ENCODE measurements at regions not wholly inside any gene's neighbourhood (a gene's known extent, or its start where the extent isn't known, plus 50 kb on each side); places are given as distances from the start of the nearest gene placed in this dataset.

DNA sequence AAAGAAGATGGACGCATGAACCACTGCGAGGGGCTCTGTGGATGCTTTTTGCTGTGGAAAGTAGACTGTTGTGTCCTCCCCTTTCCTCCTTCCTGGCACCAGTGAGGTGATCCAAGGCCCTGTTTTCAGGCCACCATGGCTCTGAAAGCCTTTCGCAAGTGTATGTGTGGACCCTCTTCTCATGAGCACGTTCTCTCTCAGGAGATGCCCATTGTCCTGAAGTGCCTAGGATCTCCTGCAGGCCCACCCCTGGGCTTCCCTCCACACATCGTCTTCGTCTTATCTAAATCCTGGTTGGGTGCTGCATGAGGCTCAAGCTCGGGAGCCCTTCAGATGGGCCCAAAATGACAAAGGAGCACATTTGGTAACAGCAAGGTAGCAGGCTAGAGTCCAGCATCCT lies 188.2 kb downstream of the PTPN20 start:
- no peak for DNase-seq
- Histone ChIP-seq H3K9me3 (replicated peaks; ENCODE audit: insufficient read depth, low read length) (no peaks in the 10 kb centered on the region), H4K20me1 (ENCODE audit: insufficient read depth, low read length) (no peaks in the 10 kb centered on the region), H3K27me3 (replicated peaks; ENCODE audit: insufficient read depth, low read length) (no peaks in the 10 kb centered on the region), H3K79me2 (ENCODE audit: low read length) (no peaks in the 10 kb centered on the region), H3K27ac (ENCODE audit: low read length) (no peak overlapping the region), H3K4me2 (ENCODE audit: low read depth, low read length) (no peak overlapping the region), H2AFZ (ENCODE audit: low read length) (no peak overlapping the region), H3K4me1 (ENCODE audit: low read length) (no peaks in the 10 kb centered on the region), H3K4me3 (ENCODE audit: low read length) (no peak overlapping the region), H3K9me2 (replicated peaks; ENCODE audit: insufficient read depth, low read length) (no peaks in the 10 kb centered on the region), H3F3A (ENCODE audit: insufficient read depth, low read length) (no peaks in the 10 kb centered on the region), H3K36me3 (replicated peaks; ENCODE audit: insufficient read depth, low read length) (no peaks in the 10 kb centered on the region), H3K9ac (ENCODE audit: low read length) (no peak overlapping the region)
- TF ChIP-seq CTCF (IDR thresholded peaks at IDR 0.05; ENCODE audit: low read length) (no peak), EZH2 (optimal IDR thresholded peaks at IDR 0.05; ENCODE audit: low read depth, low read length) (no peak), EZH2phosphoT487 (IDR thresholded peaks at IDR 0.05; ENCODE audit: low read length) (no peak)

DNA sequence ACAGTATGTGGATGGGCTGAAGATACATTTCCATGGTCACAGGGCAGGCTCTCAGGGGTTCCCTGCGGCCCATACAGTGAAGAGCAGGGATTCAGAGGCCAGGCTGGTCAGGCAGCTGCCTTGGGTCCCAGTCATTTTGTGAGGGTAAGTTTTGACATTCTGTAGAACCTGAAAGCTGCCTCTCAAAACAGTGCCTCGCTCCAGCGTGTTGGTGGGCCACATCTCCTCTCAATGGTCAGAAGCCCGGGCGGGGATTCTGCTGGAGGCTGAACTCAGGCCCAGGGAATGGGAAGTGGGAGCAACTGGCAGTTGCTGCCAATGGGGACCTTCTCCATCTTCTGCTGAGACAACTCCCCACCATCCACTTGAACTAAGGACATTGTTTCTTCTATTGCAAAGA lies 190.0 kb downstream of the PTPN20 start:
- Histone ChIP-seq H4K20me1 (ENCODE audit: insufficient read depth, low read length) (no peaks in the 10 kb centered on the region), H2AFZ (ENCODE audit: low read length) (no peak overlapping the region), H3F3A (ENCODE audit: insufficient read depth, low read length) (no peaks in the 10 kb centered on the region), H3K4me2 (ENCODE audit: low read depth, low read length) (no peak overlapping the region), H3K27me3 (replicated peaks; ENCODE audit: insufficient read depth, low read length) (no peaks in the 10 kb centered on the region), H3K9me3 (replicated peaks; ENCODE audit: insufficient read depth, low read length) (no peaks in the 10 kb centered on the region), H3K9me2 (replicated peaks; ENCODE audit: insufficient read depth, low read length) (no peaks in the 10 kb centered on the region), H3K79me2 (ENCODE audit: low read length) (no peaks in the 10 kb centered on the region), H3K27ac (ENCODE audit: low read length) (no peak overlapping the region), H3K9ac (ENCODE audit: low read length) (no peak overlapping the region), H3K36me3 (replicated peaks; ENCODE audit: insufficient read depth, low read length) (no peaks in the 10 kb centered on the region), H3K4me3 (ENCODE audit: low read length) (no peak overlapping the region), H3K4me1 (ENCODE audit: low read length) (no peaks in the 10 kb centered on the region)
- no peak for TF ChIP-seq CTCF (IDR thresholded peaks at IDR 0.05; ENCODE audit: low read length)
- TF ChIP-seq EZH2 (optimal IDR thresholded peaks at IDR 0.05; ENCODE audit: low read depth, low read length): no peak
- TF ChIP-seq EZH2phosphoT487 (IDR thresholded peaks at IDR 0.05; ENCODE audit: low read length): no peak
- no peak for DNase-seq

- TF ChIP-seq CTCF (IDR thresholded peaks at IDR 0.05; ENCODE audit: low read length) (no peak), EZH2 (optimal IDR thresholded peaks at IDR 0.05; ENCODE audit: low read depth, low read length) (no peak), EZH2phosphoT487 (IDR thresholded peaks at IDR 0.05; ENCODE audit: low read length) (no peak)
- Histone ChIP-seq H3K4me3 (ENCODE audit: low read length) (no peak overlapping the region), H3K4me2 (ENCODE audit: low read depth, low read length) (no peak overlapping the region), H3K36me3 (replicated peaks; ENCODE audit: insufficient read depth, low read length) (no peaks in the 10 kb centered on the region), H3K9me3 (replicated peaks; ENCODE audit: insufficient read depth, low read length) (no peaks in the 10 kb centered on the region), H3K27me3 (replicated peaks; ENCODE audit: insufficient read depth, low read length) (no peaks in the 10 kb centered on the region), H3F3A (ENCODE audit: insufficient read depth, low read length) (no peaks in the 10 kb centered on the region), H3K4me1 (ENCODE audit: low read length) (no peaks in the 10 kb centered on the region), H3K9ac (ENCODE audit: low read length) (no peak overlapping the region), H2AFZ (ENCODE audit: low read length) (no peak overlapping the region), H4K20me1 (ENCODE audit: insufficient read depth, low read length) (no peaks in the 10 kb centered on the region), H3K9me2 (replicated peaks; ENCODE audit: insufficient read depth, low read length) (no peaks in the 10 kb centered on the region), H3K27ac (ENCODE audit: low read length) (no peak overlapping the region), H3K79me2 (ENCODE audit: low read length) (no peaks in the 10 kb centered on the region)
- DNase-seq: no peak
Measured at GRCh38 chr10:47101807-47102206, 190.6 kb downstream of the PTPN20 start.
